Thyroid gland (tissue), 4 donors: ENCODE measurements at regions not wholly inside any gene's neighbourhood (a gene's known extent, or its start where the extent isn't known, plus 50 kb on each side); places are given as distances from the start of the nearest gene placed in this dataset.

Experiments used
- CTCF ChIP-seq, 6 experiments: fragments of 200-600 bp in 3 of 6; fragments of 450-650 bp in 3 of 6; sonication (generic) in 3 of 6; IDR thresholded peaks; one replicate each; pipeline ENCODE4 v1.5.1; 2016 to 2019; ENCODE audit warnings: antibody characterized with exemption in 6 of 6, mild to moderate bottlenecking in 2 of 6, inconsistent platforms in 1 of 6, moderate library complexity in 1 of 6
- POLR2A ChIP-seq, 2 donors: fragments of 450-650 bp; IDR thresholded peaks; one replicate each; pipeline ENCODE4 v1.6.1; 2017; ENCODE audit warnings: antibody characterized with exemption in 2 of 2, mild to moderate bottlenecking in 2 of 2, moderate library complexity in 1 of 2

- TF ChIP-seq CTCF (IDR thresholded peaks at IDR 0.05) (no peak), POLR2A (IDR thresholded peaks at IDR 0.05) (no peak)
Observed at GRCh38 chr21:28078126-28078525, 914.6 kb downstream of the LTN1 start.
